GM12874 (cell line): ENCODE measurements at regions not wholly inside any gene's neighbourhood (a gene's known extent, or its start where the extent isn't known, plus 50 kb on each side); places are given as distances from the start of the nearest gene placed in this dataset.

Source experiments
- CTCF ChIP-seq: IDR thresholded peaks from 2 replicates; pipeline ENCODE4 v1.5.1; 2011; ENCODE audit warnings: low read depth, mild to moderate bottlenecking, control low read depth, low read length, moderate library complexity; ENCODE audit not compliant: insufficient read depth

GRCh38 chr5:92641031-92641962 is 939.7 kb downstream of the NR2F1-AS1 start:
- no peak for TF ChIP-seq CTCF

DNA sequence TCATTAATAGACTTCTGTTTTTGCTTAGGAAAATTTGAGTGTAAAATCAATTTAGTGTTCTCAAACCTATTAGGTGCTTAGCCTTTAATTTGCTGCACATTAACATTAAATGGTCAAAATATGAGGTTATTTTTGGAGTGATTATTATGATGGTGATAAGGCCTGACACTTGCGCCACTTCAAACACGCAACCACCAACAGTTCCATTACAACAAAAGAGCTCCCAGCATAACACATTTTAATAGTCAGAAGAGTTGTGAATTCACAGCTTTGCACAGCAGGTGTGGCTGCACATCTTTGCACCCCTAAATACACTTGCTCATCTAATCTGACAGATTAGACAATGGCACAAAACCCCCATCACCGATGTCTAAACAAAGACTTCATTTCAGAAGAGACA is 940.7 kb downstream of the NR2F1-AS1 start:
- no peak for TF ChIP-seq CTCF

DNA sequence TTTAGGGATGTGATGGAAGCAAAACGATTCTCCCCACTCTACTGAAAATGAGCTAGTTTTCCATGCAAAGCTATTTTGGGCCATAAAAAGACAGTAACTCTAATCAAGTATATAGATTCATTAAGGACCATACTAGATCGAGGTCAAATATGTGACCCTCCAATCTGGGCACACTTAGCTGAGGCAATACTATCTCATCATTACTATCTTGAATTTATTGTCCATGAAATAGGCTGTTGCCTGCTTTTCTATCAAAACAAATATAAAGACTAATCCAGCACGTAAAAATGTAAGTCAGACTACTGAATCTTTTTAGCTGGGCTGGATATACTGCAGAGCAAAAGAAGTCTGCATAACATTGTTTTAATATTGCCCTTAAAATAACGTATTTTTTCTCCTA is 943.1 kb downstream of the NR2F1-AS1 start:
- TF ChIP-seq CTCF: no peak

- TF ChIP-seq CTCF: no peak
Observed at GRCh38 chr5:92637247-92637646, 943.8 kb downstream of the NR2F1-AS1 start.

GRCh38 chr5:92635001-92635461 is 946.0 kb downstream of the NR2F1-AS1 start:
- TF ChIP-seq CTCF: no peak

DNA sequence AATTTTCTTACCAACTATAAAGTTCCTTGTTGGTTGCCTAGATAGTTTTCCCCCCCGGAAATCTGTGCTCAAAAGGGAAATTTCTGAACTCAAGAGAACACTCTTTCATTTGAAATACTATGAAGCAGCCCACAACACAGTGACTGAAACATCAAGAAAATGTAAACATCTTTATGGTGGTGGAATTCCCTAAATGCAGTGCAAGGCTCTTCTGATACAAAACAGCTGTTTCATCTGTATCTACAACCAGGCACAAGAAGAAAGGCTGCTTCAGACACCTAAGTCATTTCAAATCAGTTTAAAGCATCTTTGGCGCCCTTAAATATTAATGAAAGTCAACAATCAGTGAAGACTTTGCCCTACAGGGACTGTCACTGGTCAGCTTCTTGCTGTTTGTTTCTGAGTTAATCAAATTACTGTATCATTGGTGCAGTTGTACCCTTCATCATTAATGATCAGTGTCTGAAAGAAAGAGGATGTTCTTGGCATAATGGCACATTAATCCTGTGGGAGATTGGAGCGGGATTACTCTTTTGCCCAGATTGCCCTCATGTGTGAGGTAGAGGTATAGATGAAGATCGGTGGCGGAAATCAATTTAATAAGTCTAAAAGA is 947.0 kb downstream of the NR2F1-AS1 start:
- TF ChIP-seq CTCF: no peak

DNA sequence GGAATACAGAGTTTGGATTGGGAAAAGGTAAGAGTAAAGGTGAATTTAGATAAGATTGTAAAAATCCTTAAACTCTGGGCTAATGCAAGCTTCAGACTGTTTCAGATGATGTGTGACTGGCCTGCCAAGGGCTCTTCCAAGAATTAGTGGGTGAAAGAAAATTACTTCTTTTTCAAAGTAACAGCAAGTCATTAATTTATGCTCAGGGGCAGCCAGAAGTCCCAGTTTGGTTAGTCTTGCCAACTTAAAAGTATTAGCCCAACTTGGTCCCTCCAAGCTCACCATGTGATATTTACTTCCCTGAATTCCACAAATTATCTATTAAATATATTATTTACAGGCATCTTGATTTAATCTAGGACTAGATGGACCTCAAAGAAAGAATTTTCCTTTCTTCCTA is 947.8 kb downstream of the NR2F1-AS1 start:
- no peak for TF ChIP-seq CTCF
